ENCODE measurements at regions not wholly inside any gene's neighbourhood (a gene's known extent, or its start where the extent isn't known, plus 50 kb on each side); places are given as distances from the start of the nearest gene placed in this dataset.

DNA sequence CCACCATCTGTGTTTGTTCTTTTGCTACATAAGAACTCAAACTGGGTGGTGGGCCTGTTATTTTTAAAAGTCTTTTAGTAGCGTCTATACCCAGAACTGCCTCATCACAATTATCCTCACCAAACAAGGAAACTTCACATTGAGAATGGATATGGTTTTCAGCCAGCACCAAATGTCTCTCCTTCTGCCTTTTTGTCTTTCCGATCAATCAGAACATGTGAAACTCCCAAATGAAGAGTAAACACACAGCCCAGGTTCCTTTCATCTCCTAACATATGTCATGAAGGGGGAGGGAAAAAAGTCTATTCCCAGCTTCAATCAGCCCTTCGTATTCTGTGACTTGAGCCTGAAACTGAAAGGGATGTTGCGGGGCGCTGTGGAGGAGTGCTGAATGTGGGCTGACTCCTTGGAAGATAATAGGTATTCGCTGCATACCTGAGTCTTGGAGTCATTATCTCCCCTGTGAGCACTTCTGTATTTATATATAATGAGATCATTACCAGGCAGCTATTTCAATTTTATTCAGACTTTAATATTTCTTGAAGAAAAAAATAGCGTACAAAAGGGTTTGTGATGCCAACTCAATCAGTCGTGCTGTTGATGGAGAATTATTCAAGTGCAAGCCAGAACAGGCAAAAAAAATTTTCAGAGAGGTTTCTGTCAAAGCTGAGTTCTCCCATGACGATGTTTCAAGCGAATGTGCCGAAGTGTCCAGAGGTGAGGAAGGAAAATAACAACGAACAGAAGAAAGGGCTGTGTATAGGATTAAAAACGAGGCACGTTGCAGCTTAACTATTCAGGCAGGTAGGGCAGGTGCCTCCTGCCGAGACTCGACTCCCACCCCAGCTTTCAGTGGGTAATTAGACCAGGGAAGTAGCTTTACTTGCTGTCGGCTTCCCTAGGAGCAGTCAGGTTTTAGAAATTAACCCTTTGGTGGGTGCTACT, 163.9 kb upstream of the NOCT start:
- TF ChIP-seq, protein P1, sequence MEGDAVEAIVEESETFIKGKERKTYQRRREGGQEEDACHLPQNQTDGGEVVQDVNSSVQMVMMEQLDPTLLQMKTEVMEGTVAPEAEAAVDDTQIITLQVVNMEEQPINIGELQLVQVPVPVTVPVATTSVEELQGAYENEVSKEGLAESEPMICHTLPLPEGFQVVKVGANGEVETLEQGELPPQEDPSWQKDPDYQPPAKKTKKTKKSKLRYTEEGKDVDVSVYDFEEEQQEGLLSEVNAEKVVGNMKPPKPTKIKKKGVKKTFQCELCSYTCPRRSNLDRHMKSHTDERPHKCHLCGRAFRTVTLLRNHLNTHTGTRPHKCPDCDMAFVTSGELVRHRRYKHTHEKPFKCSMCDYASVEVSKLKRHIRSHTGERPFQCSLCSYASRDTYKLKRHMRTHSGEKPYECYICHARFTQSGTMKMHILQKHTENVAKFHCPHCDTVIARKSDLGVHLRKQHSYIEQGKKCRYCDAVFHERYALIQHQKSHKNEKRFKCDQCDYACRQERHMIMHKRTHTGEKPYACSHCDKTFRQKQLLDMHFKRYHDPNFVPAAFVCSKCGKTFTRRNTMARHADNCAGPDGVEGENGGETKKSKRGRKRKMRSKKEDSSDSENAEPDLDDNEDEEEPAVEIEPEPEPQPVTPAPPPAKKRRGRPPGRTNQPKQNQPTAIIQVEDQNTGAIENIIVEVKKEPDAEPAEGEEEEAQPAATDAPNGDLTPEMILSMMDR (optimal IDR thresholded peaks at IDR 0.05 in 1 of 3, IDR thresholded peaks at IDR 0.05 in 1 of 3, conservative IDR thresholded peaks at IDR 0.05 in 1 of 3; ENCODE audit: extremely low read depth in 1 of 3, insufficient read depth in 2 of 3, low read length in 3 of 3) = peak in 1 of 3 experiments; percentile 38
- TF ChIP-seq EZH2 (IDR thresholded peaks at IDR 0.05; ENCODE audit: low read length) = no peak
